H1 (cell line): ENCODE measurements at regions not wholly inside any gene's neighbourhood (a gene's known extent, or its start where the extent isn't known, plus 50 kb on each side); places are given as distances from the start of the nearest gene placed in this dataset.

Experiments
- CHD2 ChIP-seq: IDR thresholded peaks from 2 replicates; pipeline ENCODE4 v1.6.1; 2012; ENCODE audit warnings: low read length, improper control_type of control experiment
- CHD7 ChIP-seq: fragments of 300-600 bp; sonication (generic); IDR thresholded peaks from 2 replicates; pipeline ENCODE4 v1.7.1; 2012; ENCODE audit warnings: low read length, moderate library complexity, mild to moderate bottlenecking, inconsistent platforms; ENCODE audit not compliant: insufficient replicate concordance
- CTCF ChIP-seq, 3 experiments: IDR thresholded peaks; 1 replicate in 2 of 3; 2 replicates in 1 of 3; pipeline versions ENCODE4 v1.5.1 to v1.6.1; 2011; ENCODE audit warnings: low read length in 3 of 3, mild to moderate bottlenecking in 3 of 3, inconsistent platforms in 2 of 3, low read depth in 1 of 3, moderate library complexity in 1 of 3; ENCODE audit not compliant: insufficient read depth in 1 of 3; ENCODE audit errors: control extremely low read depth in 1 of 3
- EGR1 ChIP-seq: IDR thresholded peaks from 2 replicates; pipeline ENCODE4 v1.6.1; 2011; ENCODE audit warnings: low read depth, low read length, borderline replicate concordance
- EP300 ChIP-seq, 2 experiments: IDR thresholded peaks; 1 replicate in 1 of 2; 2 replicates in 1 of 2; pipeline ENCODE4 v1.6.1; 2011 to 2012; ENCODE audit warnings: low read depth in 2 of 2, low read length in 2 of 2, mild to moderate bottlenecking in 2 of 2, borderline replicate concordance in 1 of 2, inconsistent platforms in 1 of 2, moderate library complexity in 1 of 2
- GABPA ChIP-seq: IDR thresholded peaks from 2 replicates; pipeline ENCODE4 v1.6.1; 2011; ENCODE audit warnings: mild to moderate bottlenecking, low read length, moderate library complexity, borderline replicate concordance; ENCODE audit not compliant: insufficient read depth
- POLR2A ChIP-seq, 2 experiments: IDR thresholded peaks; 1 replicate in 1 of 2; 2 replicates in 1 of 2; pipeline ENCODE4 v1.6.1; 2011; ENCODE audit warnings: low read depth in 2 of 2, low read length in 2 of 2, mild to moderate bottlenecking in 2 of 2; ENCODE audit errors: control extremely low read depth in 1 of 2
- RNF2 ChIP-seq: fragments of 200-900, 300-1000 bp; sonication (generic); IDR thresholded peaks from 2 replicates; pipeline ENCODE4 v1.7.1; 2016; ENCODE audit warnings: borderline replicate concordance, low read depth, mild to moderate bottlenecking, antibody characterized with exemption, low read length; ENCODE audit not compliant: poor library complexity, severe bottlenecking; ENCODE audit errors: missing control alignments
- SIRT6 ChIP-seq: IDR thresholded peaks from one replicate; pipeline ENCODE4 v1.7.1; 2012; ENCODE audit warnings: low read length, inconsistent platforms
- SP1 ChIP-seq: IDR thresholded peaks from 2 replicates; pipeline ENCODE4 v1.6.1; 2011; ENCODE audit warnings: low read depth, low read length
- USF2 ChIP-seq: IDR thresholded peaks from 2 replicates; pipeline ENCODE4 v1.6.1; 2011; ENCODE audit warnings: low read length, improper control_type of control experiment
- ZNF274 ChIP-seq: IDR thresholded peaks from 2 replicates; pipeline ENCODE4 v1.7.0; 2012; ENCODE audit warnings: low read length, borderline replicate concordance; ENCODE audit errors: extremely low read depth

GRCh38 chr15:58260205-58260724, 122.1 kb downstream of the AQP9 start:
- no peak for TF ChIP-seq CHD7
- TF ChIP-seq SIRT6 = no peak
- no peak for TF ChIP-seq GABPA
- TF ChIP-seq CTCF (IDR thresholded peaks at IDR 0.05; ENCODE audit: control extremely low read depth in 1 of 3, insufficient read depth in 1 of 3, low read depth in 1 of 3, low read length in 3 of 3) = no peak
- no peak for TF ChIP-seq RNF2
- no peak for TF ChIP-seq ZNF274
- no peak for TF ChIP-seq SP1
- no peak for TF ChIP-seq EGR1
- TF ChIP-seq POLR2A (IDR thresholded peaks at IDR 0.05; ENCODE audit: control extremely low read depth in 1 of 2, low read depth in 2 of 2, low read length in 2 of 2) = no peak
- no peak for TF ChIP-seq EP300 (IDR thresholded peaks at IDR 0.05; ENCODE audit: borderline replicate concordance in 1 of 2, low read depth in 2 of 2, low read length in 2 of 2)
- no peak for TF ChIP-seq CHD2
- no peak for TF ChIP-seq USF2
